GM23248 (cell line): ENCODE measurements at regions not wholly inside any gene's neighbourhood (a gene's known extent, or its start where the extent isn't known, plus 50 kb on each side); places are given as distances from the start of the nearest gene placed in this dataset.

ENCODE experiments used
- EZH2 ChIP-seq: fragments of 200-600 bp; sonication (generic); IDR thresholded peaks from 2 replicates; pipeline ENCODE4 v1.6.1; 2018; ENCODE audit warnings: antibody characterized with exemption, mild to moderate bottlenecking; ENCODE audit not compliant: insufficient read depth, poor library complexity, severe bottlenecking
- EZH2phosphoT487 ChIP-seq: fragments of 200-600 bp; sonication (generic); IDR thresholded peaks from 2 replicates; pipeline ENCODE4 v1.6.1; 2018; ENCODE audit warnings: antibody characterized with exemption, moderate library complexity, mild to moderate bottlenecking, low read depth; ENCODE audit not compliant: insufficient read depth

- TF ChIP-seq EZH2phosphoT487 (no peak), EZH2 (no peak)
Measured at GRCh38 chr9:134992755-134993124, 75.0 kb upstream of the FCN1 start.
